ENCODE measurements at regions not wholly inside any gene's neighbourhood (a gene's known extent, or its start where the extent isn't known, plus 50 kb on each side); places are given as distances from the start of the nearest gene placed in this dataset.
A peak's percentile ranks its signal among the peaks of the same experiment; 100 is the strongest.

GRCh38 chr15:39232512-39232911 lies 348.4 kb upstream of the THBS1 start:
- no peak overlapping the region for H3K4ac ChIP-seq (ENCODE audit: low read depth, low read length)
- no CpG with 5 or more reads among the region's 4 CpGs for WGBS (ENCODE audit: extremely low coverage, insufficient coverage, insufficient read length)
- no peak overlapping the region for H3K18ac ChIP-seq (ENCODE audit: low read length)
- no peak overlapping the region for H3K23ac ChIP-seq (ENCODE audit: low read length)
- no peak overlapping the region for H3K4me2 ChIP-seq (ENCODE audit: low read length)
- H3K79me2 ChIP-seq (ENCODE audit: control insufficient read depth, insufficient read depth, low read length, poor library complexity) = no peaks in the 10 kb centered on the region
- H3K9me3 ChIP-seq (ENCODE audit: insufficient read depth, low read depth, low read length) = no peaks in the 10 kb centered on the region
- peaks cover 10 to 12% of the 10 kb centered on the region in 2 experiments for H3K4me1 ChIP-seq (ENCODE audit: control insufficient read depth in 1 of 2, insufficient read depth in 2 of 2, low read length in 2 of 2)
- H3K27ac ChIP-seq (ENCODE audit: low read depth, low read length) = peak overlapping the region; percentile 37
- H2AFZ ChIP-seq (ENCODE audit: insufficient read depth, low read length, poor library complexity) = no peak overlapping the region
- H2BK12ac ChIP-seq (ENCODE audit: low read length) = no peak overlapping the region
- no peak overlapping the region for H2AK5ac ChIP-seq (ENCODE audit: low read length)
- DNase-seq = peak; percentile 7 to 14
- H2BK5ac ChIP-seq (ENCODE audit: low read depth, low read length, poor library complexity) = peak overlapping the region; percentile 2
- no peak overlapping the region for H4K12ac ChIP-seq (ENCODE audit: low read depth, low read length)
- H2BK120ac ChIP-seq (ENCODE audit: insufficient read depth, low read length, poor library complexity) = peak overlapping the region; percentile 8
- H3K36me3 ChIP-seq (ENCODE audit: control insufficient read depth in 1 of 2, insufficient read depth in 2 of 2, low read length in 2 of 2) = no peaks in the 10 kb centered on the region
- peaks cover 7% of the 10 kb centered on the region for H3K79me1 ChIP-seq (ENCODE audit: low read length)
- H3K14ac ChIP-seq (ENCODE audit: low read length) = no peak overlapping the region
- no peaks in the 10 kb centered on the region for H3K27me3 ChIP-seq (ENCODE audit: insufficient read depth, low read length)
- no peak overlapping the region for H3K4me3 ChIP-seq (ENCODE audit: low read depth, low read length)
- no peak overlapping the region for H3K9ac ChIP-seq (ENCODE audit: low read length)
- H4K8ac ChIP-seq (ENCODE audit: low read depth, low read length) = no peak overlapping the region
- peak overlapping the region; percentile 2 for H4K91ac ChIP-seq (ENCODE audit: low read depth, low read length)

- Histone ChIP-seq H3K27me3 (ENCODE audit: insufficient read depth, low read length) (no peaks in the 10 kb centered on the region), H3K9me3 (ENCODE audit: insufficient read depth, low read depth, low read length) (no peaks in the 10 kb centered on the region), H2AK5ac (ENCODE audit: low read length) (no peak overlapping the region), H3K9ac (ENCODE audit: low read length) (no peak overlapping the region), H3K79me2 (ENCODE audit: control insufficient read depth, insufficient read depth, low read length, poor library complexity) (no peaks in the 10 kb centered on the region), H3K14ac (ENCODE audit: low read length) (no peak overlapping the region), H3K18ac (ENCODE audit: low read length) (no peak overlapping the region), H3K4me3 (ENCODE audit: low read depth, low read length) (no peak overlapping the region), H2BK5ac (ENCODE audit: low read depth, low read length, poor library complexity) (peak overlapping the region; percentile 61), H2BK12ac (ENCODE audit: low read length) (no peak overlapping the region), H2BK120ac (ENCODE audit: insufficient read depth, low read length, poor library complexity) (no peak overlapping the region), H4K12ac (ENCODE audit: low read depth, low read length) (no peak overlapping the region), H2AFZ (ENCODE audit: insufficient read depth, low read length, poor library complexity) (no peak overlapping the region), H3K79me1 (ENCODE audit: low read length) (peaks cover 7% of the 10 kb centered on the region), H3K23ac (ENCODE audit: low read length) (no peak overlapping the region), H3K4me1 (ENCODE audit: control insufficient read depth in 1 of 2, insufficient read depth in 2 of 2, low read length in 2 of 2) (peaks cover 10 to 14% of the 10 kb centered on the region in 2 experiments), H3K4me2 (ENCODE audit: low read length) (no peak overlapping the region), H4K91ac (ENCODE audit: low read depth, low read length) (peak overlapping the region; percentile 39), H3K36me3 (ENCODE audit: control insufficient read depth in 1 of 2, insufficient read depth in 2 of 2, low read length in 2 of 2) (no peaks in the 10 kb centered on the region), H3K27ac (ENCODE audit: low read depth, low read length) (peak overlapping the region; percentile 68), H4K8ac (ENCODE audit: low read depth, low read length) (no peak overlapping the region), H3K4ac (ENCODE audit: low read depth, low read length) (no peak overlapping the region)
- WGBS (ENCODE audit: extremely low coverage, insufficient coverage, insufficient read length) = no CpG with 5 or more reads among the region's 5 CpGs
- DNase-seq = peak in 1 of 2 donors; percentile 26
Measured at GRCh38 chr15:39235084-39235795, 345.6 kb upstream of the THBS1 start.

GRCh38 chr15:39236375-39236774 lies 344.5 kb upstream of the THBS1 start:
- H2BK120ac ChIP-seq (ENCODE audit: insufficient read depth, low read length, poor library complexity) = peak overlapping the region; percentile 31
- DNase-seq = no peak

GRCh38 chr15:39238443-39238842 lies 342.4 kb upstream of the THBS1 start:
- Histone ChIP-seq H3K14ac (ENCODE audit: low read length) (no peak overlapping the region), H3K27me3 (ENCODE audit: insufficient read depth, low read length) (no peaks in the 10 kb centered on the region), H3K23ac (ENCODE audit: low read length) (no peak overlapping the region), H3K36me3 (ENCODE audit: control insufficient read depth in 1 of 2, insufficient read depth in 2 of 2, low read length in 2 of 2) (no peaks in the 10 kb centered on the region), H3K9me3 (ENCODE audit: insufficient read depth, low read depth, low read length) (no peaks in the 10 kb centered on the region), H3K27ac (ENCODE audit: low read depth, low read length) (no peak overlapping the region), H4K8ac (ENCODE audit: low read depth, low read length) (no peak overlapping the region), H3K79me2 (ENCODE audit: control insufficient read depth, insufficient read depth, low read length, poor library complexity) (no peaks in the 10 kb centered on the region), H3K4me3 (ENCODE audit: low read depth, low read length) (no peak overlapping the region), H2AFZ (ENCODE audit: insufficient read depth, low read length, poor library complexity) (no peak overlapping the region), H2BK120ac (ENCODE audit: insufficient read depth, low read length, poor library complexity) (no peak overlapping the region), H2AK5ac (ENCODE audit: low read length) (no peak overlapping the region), H3K4ac (ENCODE audit: low read depth, low read length) (no peak overlapping the region), H2BK12ac (ENCODE audit: low read length) (no peak overlapping the region), H4K91ac (ENCODE audit: low read depth, low read length) (no peak overlapping the region), H4K12ac (ENCODE audit: low read depth, low read length) (no peak overlapping the region), H3K9ac (ENCODE audit: low read length) (no peak overlapping the region), H3K18ac (ENCODE audit: low read length) (no peak overlapping the region), H3K4me1 (ENCODE audit: control insufficient read depth in 1 of 2, insufficient read depth in 2 of 2, low read length in 2 of 2) (peaks cover 0 to 4% of the 10 kb centered on the region in 2 experiments), H2BK5ac (ENCODE audit: low read depth, low read length, poor library complexity) (no peak overlapping the region), H3K4me2 (ENCODE audit: low read length) (no peak overlapping the region), H3K79me1 (ENCODE audit: low read length) (peaks cover 1% of the 10 kb centered on the region)
- peak; percentile 70 to 83 for DNase-seq
- no CpG with 5 or more reads among the region's 6 CpGs for WGBS (ENCODE audit: extremely low coverage, insufficient coverage, insufficient read length)

More at GRCh38 chr15:39236375-39236774, 344.5 kb upstream of the THBS1 start:
- Histone ChIP-seq H2AFZ (ENCODE audit: insufficient read depth, low read length, poor library complexity) (no peak overlapping the region), H4K91ac (ENCODE audit: low read depth, low read length) (no peak overlapping the region), H3K79me2 (ENCODE audit: control insufficient read depth, insufficient read depth, low read length, poor library complexity) (no peaks in the 10 kb centered on the region), H3K36me3 (ENCODE audit: control insufficient read depth in 1 of 2, insufficient read depth in 2 of 2, low read length in 2 of 2) (no peaks in the 10 kb centered on the region), H4K12ac (ENCODE audit: low read depth, low read length) (no peak overlapping the region), H3K4ac (ENCODE audit: low read depth, low read length) (no peak overlapping the region), H3K14ac (ENCODE audit: low read length) (no peak overlapping the region), H3K4me3 (ENCODE audit: low read depth, low read length) (no peak overlapping the region), H3K4me1 (ENCODE audit: control insufficient read depth in 1 of 2, insufficient read depth in 2 of 2, low read length in 2 of 2) (peaks cover 7 to 14% of the 10 kb centered on the region in 2 experiments), H3K18ac (ENCODE audit: low read length) (no peak overlapping the region), H3K4me2 (ENCODE audit: low read length) (no peak overlapping the region), H3K27ac (ENCODE audit: low read depth, low read length) (no peak overlapping the region), H3K27me3 (ENCODE audit: insufficient read depth, low read length) (no peaks in the 10 kb centered on the region), H4K8ac (ENCODE audit: low read depth, low read length) (no peak overlapping the region), H3K79me1 (ENCODE audit: low read length) (peaks cover 5% of the 10 kb centered on the region), H3K9me3 (ENCODE audit: insufficient read depth, low read depth, low read length) (no peaks in the 10 kb centered on the region), H3K9ac (ENCODE audit: low read length) (no peak overlapping the region), H2AK5ac (ENCODE audit: low read length) (peak overlapping the region; percentile 53), H2BK5ac (ENCODE audit: low read depth, low read length, poor library complexity) (peak overlapping the region; percentile 19), H3K23ac (ENCODE audit: low read length) (no peak overlapping the region), H2BK12ac (ENCODE audit: low read length) (peak overlapping the region; percentile 77)

Data from trophoblast cell (in vitro differentiated cells and primary cell).